NCI-H1092 treated with DMSO at 0.1 percent for 48 hours (cell line): ENCODE measurements at regions not wholly inside any gene's neighbourhood (a gene's known extent, or its start where the extent isn't known, plus 50 kb on each side); places are given as distances from the start of the nearest gene placed in this dataset.
A peak's percentile ranks its signal among the peaks of the same experiment; 100 is the strongest.
"Not testable (repeated sequence)": the region's sequence is repeated elsewhere in the genome, so short reads cannot be mapped to it uniquely, and the experiment has no call there.

Experiments used
- DNase-seq: peaks from one replicate; lab custom pipeline; 2025; lab: John Stamatoyannopoulos, UW

- DNase-seq: no peak
Measured at GRCh38 chr4:152193059-152193458, 342.8 kb downstream of the FBXW7 start.

DNA sequence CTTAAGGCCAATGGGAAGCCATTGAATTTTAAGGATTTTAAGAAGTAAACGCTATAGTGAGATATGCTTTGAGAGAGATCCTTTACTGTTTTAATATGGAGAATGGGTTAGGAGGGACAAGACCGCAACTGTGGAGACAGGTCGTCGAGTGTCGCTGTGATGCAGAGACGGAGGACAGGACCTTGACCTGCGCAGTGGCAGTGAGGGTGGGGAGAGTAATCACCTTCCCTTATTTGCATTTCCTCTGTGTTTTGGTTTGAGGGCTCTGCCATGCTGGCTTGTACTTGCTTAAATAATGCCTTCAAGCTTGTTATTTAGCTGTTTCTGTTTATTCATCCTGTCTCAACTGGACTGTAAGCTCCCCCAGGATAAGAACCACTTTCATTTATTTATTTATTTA is 345.0 kb downstream of the FBXW7 start:
- no peak for DNase-seq

- DNase-seq: peak; percentile 51
Measured at GRCh38 chr4:152189451-152190179, 346.3 kb downstream of the FBXW7 start.

DNA sequence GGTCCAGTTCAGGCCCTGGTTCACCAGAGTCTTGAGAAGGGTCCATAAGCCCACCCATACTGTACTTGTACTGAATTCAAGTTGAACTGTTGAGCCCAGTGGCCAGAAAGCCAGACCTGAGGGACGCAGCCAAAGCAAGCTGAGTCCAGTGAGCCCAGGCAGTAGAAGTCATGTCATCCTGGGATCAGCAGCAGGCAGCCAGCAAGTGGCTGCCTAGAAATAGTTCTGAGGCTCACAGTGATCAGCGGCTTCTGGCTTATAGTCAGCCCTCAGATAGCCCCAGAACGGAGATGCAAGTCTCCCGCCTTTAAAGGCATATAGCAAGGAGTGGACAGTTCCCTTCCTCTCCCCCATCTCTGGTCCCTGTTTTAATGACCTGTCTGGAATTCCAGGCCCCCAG is 347.1 kb downstream of the FBXW7 start:
- no peak for DNase-seq

- no peak for DNase-seq
Measured at GRCh38 chr4:152187693-152188092, 348.2 kb downstream of the FBXW7 start.

DNA sequence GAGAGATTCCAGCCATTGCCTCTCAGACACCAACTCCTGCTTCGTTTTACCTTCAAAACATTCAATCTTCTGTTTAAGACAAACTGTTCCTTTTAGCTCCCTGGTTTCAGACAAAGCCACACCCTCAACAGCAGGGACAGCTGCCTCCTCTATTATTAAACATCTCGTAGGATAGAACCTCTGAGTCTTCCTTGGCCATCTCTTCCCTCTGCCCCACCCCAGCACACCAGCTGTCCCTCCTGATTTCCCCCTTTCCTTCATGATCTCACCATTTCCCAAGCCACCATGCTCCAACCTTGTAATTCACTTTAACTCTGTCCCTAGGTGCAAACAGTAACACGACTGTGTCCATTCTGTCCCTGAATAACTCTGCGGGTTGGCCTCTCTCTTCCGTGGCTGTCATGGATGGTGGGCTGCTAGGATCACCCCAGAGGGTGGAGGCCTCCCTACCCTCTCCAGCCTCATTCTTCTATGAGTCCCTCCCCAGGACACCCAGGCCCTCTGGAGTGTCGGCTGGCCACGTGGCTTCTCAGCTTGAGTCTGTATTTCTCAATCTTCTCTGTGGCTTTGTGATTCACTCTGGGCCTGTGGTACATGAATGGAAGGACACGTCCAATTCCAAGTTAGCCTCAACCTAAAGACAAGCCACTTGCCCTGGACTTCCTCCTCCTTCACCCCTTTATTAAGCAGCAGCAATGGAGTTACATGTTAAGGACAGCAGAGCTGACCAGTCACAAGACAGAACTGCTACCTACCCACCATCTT is 349.9 kb downstream of the FBXW7 start:
- DNase-seq: no peak

DNA sequence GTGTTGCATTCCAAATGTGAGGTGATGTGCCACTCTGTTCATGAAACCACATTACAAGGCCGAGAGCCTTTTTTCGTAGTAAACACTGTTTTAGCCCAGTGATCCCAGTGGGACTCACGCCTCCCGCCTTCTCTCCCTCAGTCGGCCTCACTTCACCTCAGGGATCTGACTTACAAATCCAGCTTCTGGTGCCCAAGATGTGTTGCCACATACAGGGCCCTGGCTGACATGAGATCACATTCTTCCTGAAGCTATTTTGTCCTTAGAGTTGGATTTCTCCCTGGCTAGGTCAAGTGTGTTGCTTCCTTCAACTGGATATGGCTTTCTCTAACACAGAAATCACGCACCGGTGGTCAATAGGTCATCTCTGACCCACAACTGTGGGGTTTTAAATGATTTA is 354.7 kb downstream of the FBXW7 start:
- DNase-seq: no peak

- no peak for DNase-seq
Measured at GRCh38 chr4:152180369-152180768, 355.5 kb downstream of the FBXW7 start.

- not testable (repeated sequence) for DNase-seq
Measured at GRCh38 chr4:152177538-152177937, 358.4 kb downstream of the FBXW7 start.

- DNase-seq: no peak
Measured at GRCh38 chr4:152176627-152177214, 359.2 kb downstream of the FBXW7 start.

- DNase-seq: no peak
Measured at GRCh38 chr4:152175586-152175985, 360.3 kb downstream of the FBXW7 start.

GRCh38 chr4:152172146-152172545 is 363.7 kb downstream of the FBXW7 start:
- no peak for DNase-seq

GRCh38 chr4:152171556-152171955 is 364.3 kb downstream of the FBXW7 start:
- DNase-seq: no peak

DNA sequence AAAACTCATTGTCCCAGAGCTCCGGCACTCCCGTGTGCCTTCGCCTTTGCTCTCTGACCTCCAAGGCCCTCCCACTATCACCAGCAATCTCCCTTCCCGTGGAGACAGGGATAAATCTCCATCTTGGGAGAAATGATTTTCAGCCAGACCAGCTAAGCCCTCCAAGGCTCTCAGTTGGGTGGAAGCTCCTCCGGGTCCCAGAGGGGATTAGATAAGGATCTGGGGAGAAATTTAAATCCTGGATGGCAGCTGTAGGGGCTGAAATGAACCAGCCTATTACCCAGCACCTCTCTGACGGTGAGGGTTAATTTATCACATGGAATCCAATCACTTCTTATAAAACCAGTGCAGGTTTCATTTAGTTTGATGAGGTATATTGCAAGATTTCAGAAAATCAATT is 366.2 kb downstream of the FBXW7 start:
- DNase-seq: no peak

DNA sequence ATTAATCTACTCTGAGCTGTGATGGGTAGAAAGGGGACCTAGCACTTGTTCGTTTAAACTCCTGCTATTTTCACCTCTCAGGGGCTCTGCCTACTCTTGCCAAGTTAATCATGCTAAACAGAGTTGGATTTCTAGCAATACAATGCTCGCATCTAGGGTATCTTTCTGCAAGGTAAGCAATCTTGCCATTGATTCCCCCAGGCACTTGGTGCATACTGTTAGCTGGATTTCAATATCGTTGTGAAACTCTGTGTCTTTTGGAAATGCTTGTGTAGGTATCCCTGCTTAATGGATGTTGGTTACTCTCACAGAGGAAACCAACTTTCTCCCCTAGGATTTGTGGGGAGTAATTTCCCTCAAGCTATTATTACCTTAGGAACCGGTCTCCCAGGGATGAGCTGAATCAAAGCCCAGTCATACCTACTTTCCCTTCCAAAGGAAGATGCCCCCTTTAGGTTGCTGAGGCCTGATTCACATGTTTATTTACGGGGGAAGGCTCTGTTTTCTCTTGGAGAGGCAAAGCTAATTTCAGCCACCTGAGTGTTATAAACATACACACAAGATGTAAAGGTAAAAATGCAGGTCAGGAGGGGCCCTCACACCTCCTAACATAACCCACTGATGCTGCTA is 366.8 kb downstream of the FBXW7 start:
- no peak for DNase-seq

DNA sequence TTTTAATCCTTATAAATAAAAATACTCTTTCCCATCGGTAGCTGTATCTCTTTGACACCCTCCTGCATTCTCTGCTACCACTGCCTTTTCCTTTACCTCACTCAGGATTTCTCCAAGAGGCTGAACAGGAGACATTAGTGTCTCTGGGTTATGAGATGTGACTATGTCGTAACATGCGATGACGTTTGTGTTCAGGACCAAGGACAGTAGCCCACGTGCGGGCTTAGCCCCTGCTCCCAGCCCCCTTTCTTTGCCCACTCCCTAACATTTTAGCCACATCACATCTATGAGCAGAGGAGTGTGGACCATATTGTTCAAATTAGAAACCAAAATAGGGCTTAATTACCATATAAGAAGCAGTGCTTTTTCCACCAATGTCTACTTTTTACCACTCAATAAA is 369.3 kb downstream of the FBXW7 start:
- no peak for DNase-seq

DNA sequence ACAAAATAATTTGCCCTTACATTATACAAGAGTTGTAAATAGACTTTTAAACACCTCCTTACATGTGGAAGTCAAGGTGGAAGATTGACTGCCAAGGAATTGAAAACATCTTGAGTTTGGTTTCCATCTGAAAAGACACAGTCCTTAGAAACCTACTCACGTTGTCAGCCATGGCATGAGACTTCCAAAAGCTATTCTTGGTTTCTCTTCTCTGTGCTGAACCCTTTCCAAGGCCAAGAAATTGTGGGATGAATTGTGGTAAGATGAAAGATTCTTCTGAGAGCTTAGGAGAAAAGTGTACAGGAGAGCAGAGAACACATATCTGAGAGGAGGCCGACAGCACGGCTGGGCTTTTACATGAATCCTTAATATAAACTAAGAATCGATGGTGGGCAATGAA is 370.0 kb downstream of the FBXW7 start:
- DNase-seq: no peak

- no peak for DNase-seq
Measured at GRCh38 chr4:152165146-152165545, 370.7 kb downstream of the FBXW7 start.

GRCh38 chr4:152164561-152164960 is 371.3 kb downstream of the FBXW7 start:
- no peak for DNase-seq

DNA sequence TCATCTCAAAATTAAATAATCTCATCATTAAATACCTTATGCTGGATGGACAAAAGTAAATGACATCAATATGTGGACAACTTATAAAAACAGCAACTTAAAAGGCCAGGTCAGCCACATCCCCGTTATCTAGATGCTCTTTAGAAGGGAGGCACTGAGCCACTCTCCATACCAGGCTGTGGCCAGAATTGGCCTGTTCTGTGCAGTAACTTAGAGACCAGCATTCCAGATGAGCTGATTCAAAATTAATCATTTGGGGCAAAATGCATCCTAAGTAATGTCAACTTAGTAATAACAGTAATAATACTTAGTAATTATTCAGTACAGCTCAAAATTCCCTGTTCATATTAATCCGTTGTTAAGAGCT is 373.6 kb downstream of the FBXW7 start:
- DNase-seq: no peak

DNA sequence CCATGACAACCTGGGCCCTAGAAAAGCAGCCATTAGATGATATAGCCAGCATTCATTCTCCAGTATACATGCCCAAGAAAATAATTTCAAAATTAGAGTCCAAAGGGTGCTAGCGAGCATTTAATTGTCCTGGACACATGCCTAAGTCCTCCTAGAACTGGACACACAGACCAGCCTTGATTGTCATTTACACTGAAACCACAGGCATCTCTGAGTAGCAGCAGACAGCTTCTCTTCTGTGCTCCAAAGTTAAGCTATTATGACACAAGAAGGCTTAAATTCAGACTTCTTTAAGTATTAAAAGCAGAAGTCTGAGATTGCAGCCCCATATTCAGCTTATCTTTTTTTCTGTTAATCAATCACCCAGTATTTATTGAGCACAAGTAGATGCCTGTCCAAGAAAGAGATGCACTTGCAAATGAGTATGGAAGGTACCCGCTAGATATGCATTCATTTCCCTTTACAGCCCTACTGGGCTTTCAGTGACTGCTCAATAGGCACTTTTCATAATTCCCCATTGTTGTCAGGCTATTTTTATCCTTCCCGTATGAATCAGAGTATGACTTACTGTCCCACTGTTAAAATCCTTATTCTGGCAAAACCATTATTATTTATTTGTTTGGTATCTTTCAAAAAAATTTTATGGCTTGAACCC is 374.1 kb downstream of the FBXW7 start:
- no peak for DNase-seq

DNA sequence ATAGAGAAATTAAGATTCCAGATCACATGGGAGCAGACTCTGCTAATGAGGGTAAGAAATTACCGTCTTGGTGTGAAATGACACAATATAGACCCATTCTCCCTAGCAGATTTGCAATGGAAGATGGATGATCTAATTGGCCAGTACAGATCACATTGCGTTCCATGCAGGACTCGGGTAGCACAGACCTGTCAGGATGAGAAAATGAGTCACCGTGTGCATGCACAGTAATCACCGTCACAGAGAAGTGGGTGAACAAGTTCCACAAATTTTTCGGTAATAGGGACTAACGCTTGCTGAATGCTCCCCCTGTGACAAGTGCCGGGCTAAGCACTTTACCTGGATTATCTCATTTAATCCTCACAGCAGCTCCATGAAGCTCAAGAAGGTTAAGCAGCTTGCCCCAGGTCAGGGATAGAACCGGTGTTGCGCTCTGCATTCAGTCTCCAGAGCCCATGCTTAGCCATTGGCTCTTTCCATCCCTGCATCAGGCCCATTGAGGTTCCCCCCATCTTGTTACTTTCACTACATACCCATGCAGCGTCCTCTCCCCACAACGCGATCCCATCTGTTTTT is 375.6 kb downstream of the FBXW7 start:
- no peak for DNase-seq
